GM23248 (cell line): ENCODE measurements at regions not wholly inside any gene's neighbourhood (a gene's known extent, or its start where the extent isn't known, plus 50 kb on each side); places are given as distances from the start of the nearest gene placed in this dataset.

ENCODE experiments used
- EZH2 ChIP-seq: fragments of 200-600 bp; sonication (generic); IDR thresholded peaks from 2 replicates; pipeline ENCODE4 v1.6.1; 2018; ENCODE audit warnings: antibody characterized with exemption, mild to moderate bottlenecking; ENCODE audit not compliant: insufficient read depth, poor library complexity, severe bottlenecking
- EZH2phosphoT487 ChIP-seq: fragments of 200-600 bp; sonication (generic); IDR thresholded peaks from 2 replicates; pipeline ENCODE4 v1.6.1; 2018; ENCODE audit warnings: antibody characterized with exemption, moderate library complexity, mild to moderate bottlenecking, low read depth; ENCODE audit not compliant: insufficient read depth

- TF ChIP-seq EZH2 (no peak), EZH2phosphoT487 (no peak)
Measured at GRCh38 chr5:2607598-2607997, 143.9 kb downstream of the IRX2 start.
